HepG2 (cell line): ENCODE measurements at regions not wholly inside any gene's neighbourhood (a gene's known extent, or its start where the extent isn't known, plus 50 kb on each side); places are given as distances from the start of the nearest gene placed in this dataset.

Experiments used
- ATAC-seq: fragments of 200-7000 bp; cut with Tn5 transposase; 3 replicates; pipeline ENCODE4 v1.9.1; 2020; ENCODE audit warnings: mild to moderate bottlenecking, moderate library complexity
- BruUV-seq: library from RNA; stranded (reverse); fragments of 400-500 nt; replicated peaks from 2 replicates; lab custom pipeline; 2021; lab: Mats Ljungman, UMichigan
- CTCF ChIA-PET: fragments of 300-600 bp; formaldehyde crosslinking; extraction: SDS; loops from one replicate; lab custom pipeline; 2021; ENCODE audit warnings: low total read pairs, inconsistent platforms, low intra/inter-chr PET ratio; lab: Yijun Ruan, JAX
- POLR2A ChIA-PET: fragments of 350-600 bp; sonication (Branson Sonifier 250); formaldehyde crosslinking; loops from one replicate; lab custom pipeline; 2020; ENCODE audit warnings: antibody characterized with exemption, inconsistent platforms; lab: Yijun Ruan, JAX
- DNase-seq: peaks from one replicate; pipeline ENCODE4 v3.0.0-alpha.2; 2015; ENCODE audit warnings: low spot score
- FAIRE-seq: peaks from 3 replicates; lab custom pipeline; 2011; peaks lifted over from hg19 to GRCh38; lab: Jason Lieb, UNC
- H2AFZ ChIP-seq: one replicate; pipeline ENCODE4 v1.6.1; 2011; ENCODE audit warnings: low read length, inconsistent platforms
- H3K27ac ChIP-seq: fragments of 300-600 bp; 3 replicates; pipeline ENCODE4 v1.8.0; 2011; ENCODE audit warnings: mixed run types, mild to moderate bottlenecking, mixed read lengths, low read length, inconsistent platforms; ENCODE audit not compliant: insufficient read depth; ENCODE audit errors: extremely low read length
- H3K27me3 ChIP-seq, 2 experiments: fragments of 200-600 bp in 1 of 2; 2 replicates in 1 of 2; 3 replicates in 1 of 2; pipeline versions ENCODE4 v1.6.0 to v1.8.0; 2011; ENCODE audit warnings: low read length in 2 of 2, mild to moderate bottlenecking in 2 of 2, moderate library complexity in 2 of 2, inconsistent platforms in 1 of 2; ENCODE audit not compliant: insufficient read depth in 2 of 2, control insufficient read depth in 1 of 2
- H3K36me3 ChIP-seq, 2 experiments: fragments of 200-600 bp in 1 of 2; replicated peaks in 1 of 2; 2 replicates in 1 of 2; 3 replicates in 1 of 2; pipeline versions ENCODE4 v1.5.1 to v1.8.0; 2011; ENCODE audit warnings: low read length in 2 of 2, inconsistent platforms in 1 of 2; ENCODE audit not compliant: insufficient read depth in 2 of 2, control insufficient read depth in 1 of 2
- H3K4me1 ChIP-seq: 2 replicates; pipeline ENCODE4 v1.5.1; 2012; ENCODE audit warnings: low read length, inconsistent platforms; ENCODE audit not compliant: insufficient read depth
- H3K4me2 ChIP-seq: 2 replicates; pipeline ENCODE4 v1.6.0; 2011; ENCODE audit warnings: low read depth, low read length, inconsistent platforms
- H3K4me3 ChIP-seq, 3 experiments: fragments of 200-600 bp in 1 of 3; sonication (generic), shearing (Covaris generic) in 1 of 3; replicated peaks in 1 of 3; 2 replicates each; pipeline ENCODE4 v1.5.1; 2011 to 2016; ENCODE audit warnings: low read length in 3 of 3, inconsistent platforms in 2 of 3, low read depth in 2 of 3, mild to moderate bottlenecking in 2 of 3, control low read depth in 1 of 3, mixed read lengths in 1 of 3; ENCODE audit not compliant: insufficient read depth in 1 of 3
- H3K79me2 ChIP-seq: one replicate; pipeline ENCODE4 v1.6.1; 2011; ENCODE audit warnings: low read length, inconsistent platforms; ENCODE audit not compliant: insufficient read depth
- H3K9ac ChIP-seq: 2 replicates; pipeline ENCODE4 v1.6.0; 2011; ENCODE audit warnings: mild to moderate bottlenecking, low read depth, low read length, inconsistent platforms; ENCODE audit not compliant: insufficient read depth
- H3K9me3 ChIP-seq: 2 replicates; pipeline ENCODE4 v1.5.1; 2012; ENCODE audit warnings: mild to moderate bottlenecking, low read length
- H4K20me1 ChIP-seq: 2 replicates; pipeline ENCODE4 v1.6.0; 2011; ENCODE audit warnings: inconsistent platforms, mild to moderate bottlenecking, low read length, moderate library complexity; ENCODE audit not compliant: insufficient read depth
- EHMT2 ChIP-seq: fragments of 200-600 bp; sonication (generic); IDR thresholded peaks from 2 replicates; pipeline ENCODE4 v1.7.0; 2017; ENCODE audit warnings: antibody characterized with exemption, low read depth, low read length, borderline replicate concordance
- NCOA1 ChIP-seq: sonication (generic); formaldehyde crosslinking; IDR thresholded peaks from 2 replicates; pipeline ENCODE4 v1.9.0; 2021; ENCODE audit warnings: missing genetic modification reagents
- NFKB2 ChIP-seq: sonication (generic); formaldehyde crosslinking; IDR thresholded peaks from 2 replicates; pipeline ENCODE4 v1.4.0; 2020; ENCODE audit warnings: missing genetic modification reagents, borderline replicate concordance
- YEATS2 ChIP-seq: sonication (generic); formaldehyde crosslinking; IDR thresholded peaks from 2 replicates; pipeline ENCODE4 v1.4.0; 2020; ENCODE audit warnings: missing genetic modification reagents, borderline replicate concordance
- ZFP36L2 ChIP-seq: sonication (generic); formaldehyde crosslinking; IDR thresholded peaks from 2 replicates; pipeline ENCODE4 v1.4.0; 2020; ENCODE audit warnings: missing genetic modification reagents
- ZNF432 ChIP-seq: sonication (generic); formaldehyde crosslinking; IDR thresholded peaks from 2 replicates; pipeline ENCODE4 v1.5.0; 2020; ENCODE audit warnings: missing genetic modification reagents, mild to moderate bottlenecking, borderline replicate concordance
- ZSCAN29 ChIP-seq: sonication (generic); formaldehyde crosslinking; conservative IDR thresholded peaks from 2 replicates; pipeline ENCODE4 v1.4.0; 2020; ENCODE audit warnings: mild to moderate bottlenecking, missing genetic modification reagents
- WGBS: methylation state at CpG from one replicate; pipeline ENCODE4 v1.1.6; 2017; ENCODE audit warnings: low lambda C conversion rate; 5-methylcytosine and 5-hydroxymethylcytosine counted together
- in situ Hi-C: cut with HindIII; loops from 2 replicates; pipeline ENCODE4 v1.10.0; 2017; ENCODE audit warnings: low pct_unique_long_range_greater_than_20kb; ENCODE audit not compliant: extremely low pct_ligation_motif_present
- intact Hi-C: fragments of 100-400 bp; cut with micrococcal nuclease; formaldehyde crosslinking; loops from one replicate; pipeline ENCODE4 v1.10.0; 2022; ENCODE audit not compliant: unreplicated experiment
- TF ChIP-seq, protein P1 (sequence below): sonication (generic); formaldehyde crosslinking; IDR thresholded peaks from 2 replicates; pipeline ENCODE4 v1.5.0; 2020; ENCODE audit warnings: missing genetic modification reagents

- TF ChIP-seq NFKB2 (no peak), ZFP36L2 (CRISPR knock-in tag) (no peak), ZSCAN29 (CRISPR knock-in tag) (no peak)
- TF ChIP-seq, all 625 proteins: peak for 0
Observed at GRCh38 chr1:194277927-194278326, 1091.5 kb upstream of the B3GALT2 start (continued).

DNA sequence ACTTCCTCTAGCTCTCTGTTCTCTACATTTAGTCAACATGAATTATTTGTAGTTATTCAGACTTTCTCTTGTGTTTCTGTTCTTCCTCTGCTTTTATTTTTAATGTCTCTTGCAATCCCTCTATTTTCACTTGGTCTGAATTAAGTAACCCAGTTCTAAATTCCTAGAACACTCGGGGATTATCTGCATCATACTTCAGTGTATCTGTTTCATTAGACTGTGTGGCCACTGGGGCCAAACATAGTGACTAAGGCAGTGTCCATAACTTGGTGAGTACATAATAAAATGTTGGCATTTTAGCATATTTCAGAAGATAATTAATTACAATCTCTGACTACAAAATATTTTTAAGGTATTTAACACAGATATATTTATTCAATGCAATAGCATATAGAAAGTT is 1087.2 kb upstream of the B3GALT2 start:
- Histone ChIP-seq H3K79me2 (no peaks in the 10 kb centered on the region), H2AFZ (no peak overlapping the region), H3K27ac (no peak overlapping the region), H3K27me3 (no peaks in the 10 kb centered on the region), H3K36me3 (no peaks in the 10 kb centered on the region), H3K4me1 (no peaks in the 10 kb centered on the region), H4K20me1 (no peaks in the 10 kb centered on the region), H3K9me3 (no peaks in the 10 kb centered on the region), H3K9ac (no peak overlapping the region), H3K4me3 (no peak overlapping the region), H3K4me2 (no peak overlapping the region)
- intact Hi-C loops: no loop called here
- DNase-seq (no peak), ATAC-seq (no peak), FAIRE-seq (no peak)
- no TSS peak for BruUV-seq
- WGBS: 0% methylated on average over 1 of the region's 1 CpG
- TF ChIP-seq NCOA1 (CRISPR knock-in tag) (no peak), YEATS2 (CRISPR knock-in tag) (no peak), ZFP36L2 (CRISPR knock-in tag) (no peak)
- TF ChIP-seq, protein P1, sequence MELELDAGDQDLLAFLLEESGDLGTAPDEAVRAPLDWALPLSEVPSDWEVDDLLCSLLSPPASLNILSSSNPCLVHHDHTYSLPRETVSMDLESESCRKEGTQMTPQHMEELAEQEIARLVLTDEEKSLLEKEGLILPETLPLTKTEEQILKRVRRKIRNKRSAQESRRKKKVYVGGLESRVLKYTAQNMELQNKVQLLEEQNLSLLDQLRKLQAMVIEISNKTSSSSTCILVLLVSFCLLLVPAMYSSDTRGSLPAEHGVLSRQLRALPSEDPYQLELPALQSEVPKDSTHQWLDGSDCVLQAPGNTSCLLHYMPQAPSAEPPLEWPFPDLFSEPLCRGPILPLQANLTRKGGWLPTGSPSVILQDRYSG (CRISPR knock-in tag): no peak
- POLR2A ChIA-PET: no interaction called here
- CTCF ChIA-PET: no interaction called here
- in situ Hi-C loops: no loop called here

DNA sequence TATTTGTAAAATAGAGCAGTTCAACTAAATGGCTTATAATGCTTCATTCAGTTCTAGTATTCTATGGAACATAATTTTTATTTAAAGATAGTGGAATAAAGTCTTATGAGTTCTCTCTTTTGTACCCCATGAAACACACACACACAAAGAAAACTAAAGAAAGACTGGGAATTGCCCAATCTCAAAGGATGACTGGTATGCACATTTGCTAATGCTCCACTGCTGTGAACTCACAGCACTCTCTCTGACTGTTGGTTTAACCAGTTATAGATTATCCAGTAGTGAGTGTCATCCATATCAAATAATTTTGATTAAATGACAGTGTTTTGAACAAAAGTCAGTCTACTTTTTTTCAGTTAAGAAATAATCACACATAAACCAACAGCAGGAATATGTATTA is 1082.4 kb upstream of the B3GALT2 start:
- Histone ChIP-seq H3K79me2 (no peaks in the 10 kb centered on the region), H3K9ac (no peak overlapping the region), H2AFZ (no peak overlapping the region), H3K4me1 (no peaks in the 10 kb centered on the region), H3K9me3 (no peaks in the 10 kb centered on the region; the same call in 1 of the 2 replicates), H3K4me2 (no peak overlapping the region), H4K20me1 (no peaks in the 10 kb centered on the region), H3K36me3 (no peaks in the 10 kb centered on the region), H3K4me3 (no peak overlapping the region), H3K27me3 (no peaks in the 10 kb centered on the region), H3K27ac (no peak overlapping the region)
- TF ChIP-seq ZNF432 (CRISPR knock-in tag) (no peak), EHMT2 (no peak)
- in situ Hi-C loops (no loop called here), intact Hi-C loops (no loop called here)
- no TSS peak for BruUV-seq
- no peak for ATAC-seq
- POLR2A ChIA-PET: no interaction called here
- no peak for FAIRE-seq
- no peak for DNase-seq
- CTCF ChIA-PET: no interaction called here
